PC-9 (cell line): ENCODE measurements at regions not wholly inside any gene's neighbourhood (a gene's known extent, or its start where the extent isn't known, plus 50 kb on each side); places are given as distances from the start of the nearest gene placed in this dataset.

Source experiments
- EZH2 ChIP-seq: fragments of 200-600 bp; sonication (generic); IDR thresholded peaks from 2 replicates; pipeline ENCODE4 v1.8.0; 2017; ENCODE audit warnings: antibody characterized with exemption, low read depth
- TF ChIP-seq, protein P1 (sequence below): fragments of 200-600 bp; sonication (generic); conservative IDR thresholded peaks from 2 replicates; pipeline ENCODE4 v1.6.1; 2017; ENCODE audit warnings: mixed run types, antibody characterized with exemption, mild to moderate bottlenecking, moderate library complexity

DNA sequence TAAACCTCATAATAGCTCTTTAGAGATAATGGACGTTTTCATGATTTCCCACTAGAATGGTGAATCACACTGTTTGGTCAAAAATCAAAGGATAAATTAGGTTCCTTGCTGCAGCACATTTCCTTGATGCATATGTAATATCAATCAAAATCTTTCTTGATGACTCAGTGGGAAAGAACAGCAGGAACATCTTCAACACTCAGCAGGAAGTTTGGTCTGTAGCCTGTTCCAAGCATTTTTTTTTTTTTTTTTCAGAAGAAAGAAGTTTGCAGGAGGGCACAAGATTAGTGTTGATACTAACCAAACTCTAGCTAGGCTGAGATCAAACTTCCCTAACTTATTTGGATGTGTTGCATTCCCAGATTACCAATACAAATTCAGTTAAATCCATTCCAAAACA is 1529.8 kb downstream of the FAM181B start:
- TF ChIP-seq, protein P1, sequence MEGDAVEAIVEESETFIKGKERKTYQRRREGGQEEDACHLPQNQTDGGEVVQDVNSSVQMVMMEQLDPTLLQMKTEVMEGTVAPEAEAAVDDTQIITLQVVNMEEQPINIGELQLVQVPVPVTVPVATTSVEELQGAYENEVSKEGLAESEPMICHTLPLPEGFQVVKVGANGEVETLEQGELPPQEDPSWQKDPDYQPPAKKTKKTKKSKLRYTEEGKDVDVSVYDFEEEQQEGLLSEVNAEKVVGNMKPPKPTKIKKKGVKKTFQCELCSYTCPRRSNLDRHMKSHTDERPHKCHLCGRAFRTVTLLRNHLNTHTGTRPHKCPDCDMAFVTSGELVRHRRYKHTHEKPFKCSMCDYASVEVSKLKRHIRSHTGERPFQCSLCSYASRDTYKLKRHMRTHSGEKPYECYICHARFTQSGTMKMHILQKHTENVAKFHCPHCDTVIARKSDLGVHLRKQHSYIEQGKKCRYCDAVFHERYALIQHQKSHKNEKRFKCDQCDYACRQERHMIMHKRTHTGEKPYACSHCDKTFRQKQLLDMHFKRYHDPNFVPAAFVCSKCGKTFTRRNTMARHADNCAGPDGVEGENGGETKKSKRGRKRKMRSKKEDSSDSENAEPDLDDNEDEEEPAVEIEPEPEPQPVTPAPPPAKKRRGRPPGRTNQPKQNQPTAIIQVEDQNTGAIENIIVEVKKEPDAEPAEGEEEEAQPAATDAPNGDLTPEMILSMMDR: no peak
- TF ChIP-seq EZH2: no peak
